Astrocyte (in vitro differentiated cells and primary cell): ENCODE measurements at regions not wholly inside any gene's neighbourhood (a gene's known extent, or its start where the extent isn't known, plus 50 kb on each side); places are given as distances from the start of the nearest gene placed in this dataset.

Experiments used
- EZH2 ChIP-seq: IDR thresholded peaks from 2 replicates; pipeline ENCODE4 v1.6.1; 2012; ENCODE audit warnings: mild to moderate bottlenecking, low read length, inconsistent platforms; ENCODE audit not compliant: insufficient read depth
- TF ChIP-seq, protein P1 (sequence below): IDR thresholded peaks from 2 replicates; pipeline ENCODE4 v1.5.1; 2011; ENCODE audit warnings: low read depth, mild to moderate bottlenecking, inconsistent platforms, low read length, moderate library complexity; ENCODE audit not compliant: insufficient read depth

DNA sequence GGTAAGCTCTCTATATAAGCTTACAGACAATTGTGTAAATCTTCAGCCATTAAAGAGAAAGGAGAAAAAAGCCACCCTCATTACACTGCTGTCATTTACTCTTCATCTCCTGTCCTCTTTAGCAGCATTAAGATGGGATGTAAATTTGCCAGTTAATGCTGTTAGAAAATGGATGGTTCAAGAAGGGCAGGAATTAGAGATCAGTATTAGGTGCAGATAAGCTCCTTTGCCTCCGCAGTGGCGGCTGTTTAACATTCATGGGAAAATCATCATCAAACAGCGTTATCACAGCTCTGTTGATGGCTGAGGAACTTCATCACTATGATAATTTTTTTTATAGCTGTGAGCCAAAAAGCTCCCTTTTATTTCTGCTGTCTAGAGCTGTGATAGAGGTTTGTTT, 61.8 kb upstream of the FAM204A start:
- TF ChIP-seq, protein P1, sequence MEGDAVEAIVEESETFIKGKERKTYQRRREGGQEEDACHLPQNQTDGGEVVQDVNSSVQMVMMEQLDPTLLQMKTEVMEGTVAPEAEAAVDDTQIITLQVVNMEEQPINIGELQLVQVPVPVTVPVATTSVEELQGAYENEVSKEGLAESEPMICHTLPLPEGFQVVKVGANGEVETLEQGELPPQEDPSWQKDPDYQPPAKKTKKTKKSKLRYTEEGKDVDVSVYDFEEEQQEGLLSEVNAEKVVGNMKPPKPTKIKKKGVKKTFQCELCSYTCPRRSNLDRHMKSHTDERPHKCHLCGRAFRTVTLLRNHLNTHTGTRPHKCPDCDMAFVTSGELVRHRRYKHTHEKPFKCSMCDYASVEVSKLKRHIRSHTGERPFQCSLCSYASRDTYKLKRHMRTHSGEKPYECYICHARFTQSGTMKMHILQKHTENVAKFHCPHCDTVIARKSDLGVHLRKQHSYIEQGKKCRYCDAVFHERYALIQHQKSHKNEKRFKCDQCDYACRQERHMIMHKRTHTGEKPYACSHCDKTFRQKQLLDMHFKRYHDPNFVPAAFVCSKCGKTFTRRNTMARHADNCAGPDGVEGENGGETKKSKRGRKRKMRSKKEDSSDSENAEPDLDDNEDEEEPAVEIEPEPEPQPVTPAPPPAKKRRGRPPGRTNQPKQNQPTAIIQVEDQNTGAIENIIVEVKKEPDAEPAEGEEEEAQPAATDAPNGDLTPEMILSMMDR = no peak
- TF ChIP-seq EZH2 = no peak
